Keratinocyte (primary cell): ENCODE measurements at regions not wholly inside any gene's neighbourhood (a gene's known extent, or its start where the extent isn't known, plus 50 kb on each side); places are given as distances from the start of the nearest gene placed in this dataset.

Experiments
- EZH2 ChIP-seq: IDR thresholded peaks from one replicate; pipeline ENCODE4 v1.6.1; 2012; ENCODE audit warnings: inconsistent platforms, mild to moderate bottlenecking, low read length, moderate library complexity
- TF ChIP-seq, protein P1 (sequence below), 3 experiments: IDR thresholded peaks in 1 of 3; conservative IDR thresholded peaks in 1 of 3; optimal IDR thresholded peaks in 1 of 3; 2 replicates in 2 of 3; 3 replicates in 1 of 3; pipeline versions ENCODE3 to v1.5.1; 2011; ENCODE audit warnings: low read length in 3 of 3, mild to moderate bottlenecking in 3 of 3, moderate library complexity in 2 of 3, control low read depth in 1 of 3, inconsistent platforms in 1 of 3; ENCODE audit not compliant: insufficient read depth in 2 of 3; ENCODE audit errors: extremely low read depth in 1 of 3

DNA sequence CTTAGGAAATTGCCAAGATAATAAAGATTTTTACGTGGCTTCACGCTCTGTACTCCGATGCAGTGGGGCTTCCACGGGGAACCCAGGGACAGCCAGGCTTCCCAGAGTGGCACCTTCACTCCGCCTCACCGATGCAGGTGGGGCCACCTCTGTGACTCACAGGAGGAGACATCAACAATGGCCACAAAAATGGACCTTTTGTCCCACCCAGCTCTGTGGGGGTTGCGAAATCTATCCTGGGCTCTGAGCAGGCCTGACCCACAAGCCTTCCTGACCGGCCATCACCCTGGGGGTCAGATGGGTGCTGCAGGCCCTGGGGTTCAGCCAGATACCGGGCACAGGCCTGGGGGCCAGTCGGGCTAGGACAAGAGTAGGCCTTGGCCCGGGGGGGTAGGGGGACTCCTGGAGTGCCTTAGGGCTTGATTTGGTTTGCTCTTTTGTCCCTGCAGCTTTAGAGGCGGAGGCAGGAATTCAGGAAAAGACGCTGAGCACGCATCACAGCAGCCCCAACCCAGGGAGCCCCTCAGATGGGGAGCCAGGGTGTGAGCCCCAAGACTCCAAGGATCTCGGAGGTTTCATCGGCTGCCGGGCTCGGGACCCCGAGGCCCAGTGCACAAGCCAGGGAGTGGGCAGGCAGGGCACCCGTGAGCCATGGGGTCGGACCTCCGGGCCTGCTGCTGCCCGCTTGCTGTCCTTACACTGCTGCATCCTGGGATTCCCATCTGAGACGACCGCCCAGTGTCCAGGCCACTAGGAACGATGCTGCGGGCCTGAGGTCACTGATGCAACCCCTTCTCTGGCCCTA, 136.5 kb upstream of the NKX1-1 start:
- TF ChIP-seq, protein P1, sequence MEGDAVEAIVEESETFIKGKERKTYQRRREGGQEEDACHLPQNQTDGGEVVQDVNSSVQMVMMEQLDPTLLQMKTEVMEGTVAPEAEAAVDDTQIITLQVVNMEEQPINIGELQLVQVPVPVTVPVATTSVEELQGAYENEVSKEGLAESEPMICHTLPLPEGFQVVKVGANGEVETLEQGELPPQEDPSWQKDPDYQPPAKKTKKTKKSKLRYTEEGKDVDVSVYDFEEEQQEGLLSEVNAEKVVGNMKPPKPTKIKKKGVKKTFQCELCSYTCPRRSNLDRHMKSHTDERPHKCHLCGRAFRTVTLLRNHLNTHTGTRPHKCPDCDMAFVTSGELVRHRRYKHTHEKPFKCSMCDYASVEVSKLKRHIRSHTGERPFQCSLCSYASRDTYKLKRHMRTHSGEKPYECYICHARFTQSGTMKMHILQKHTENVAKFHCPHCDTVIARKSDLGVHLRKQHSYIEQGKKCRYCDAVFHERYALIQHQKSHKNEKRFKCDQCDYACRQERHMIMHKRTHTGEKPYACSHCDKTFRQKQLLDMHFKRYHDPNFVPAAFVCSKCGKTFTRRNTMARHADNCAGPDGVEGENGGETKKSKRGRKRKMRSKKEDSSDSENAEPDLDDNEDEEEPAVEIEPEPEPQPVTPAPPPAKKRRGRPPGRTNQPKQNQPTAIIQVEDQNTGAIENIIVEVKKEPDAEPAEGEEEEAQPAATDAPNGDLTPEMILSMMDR (optimal IDR thresholded peaks at IDR 0.05 in 1 of 3, IDR thresholded peaks at IDR 0.05 in 1 of 3, conservative IDR thresholded peaks at IDR 0.05 in 1 of 3; ENCODE audit: extremely low read depth in 1 of 3, insufficient read depth in 2 of 3, low read length in 3 of 3): no peak
- TF ChIP-seq EZH2: no peak
